Fibroblast of villous mesenchyme (primary cell): ENCODE measurements at regions not wholly inside any gene's neighbourhood (a gene's known extent, or its start where the extent isn't known, plus 50 kb on each side); places are given as distances from the start of the nearest gene placed in this dataset.
"Not testable (repeated sequence)": the region's sequence is repeated elsewhere in the genome, so short reads cannot be mapped to it uniquely, and the experiment has no call there.

ENCODE experiments used
- DNase-seq: peaks from one replicate; pipeline ENCODE4 v3.0.0-alpha.2; 2010; ENCODE audit warnings: low read depth
- H3K4me3 ChIP-seq: 2 replicates; pipeline ENCODE4 v1.5.1; 2011; ENCODE audit warnings: low read depth, mild to moderate bottlenecking, low read length
- TF ChIP-seq, protein P1 (sequence below): IDR thresholded peaks from 2 replicates; pipeline ENCODE4 v1.5.1; 2012; ENCODE audit warnings: low read depth, mild to moderate bottlenecking, low read length; ENCODE audit not compliant: insufficient read depth

DNA sequence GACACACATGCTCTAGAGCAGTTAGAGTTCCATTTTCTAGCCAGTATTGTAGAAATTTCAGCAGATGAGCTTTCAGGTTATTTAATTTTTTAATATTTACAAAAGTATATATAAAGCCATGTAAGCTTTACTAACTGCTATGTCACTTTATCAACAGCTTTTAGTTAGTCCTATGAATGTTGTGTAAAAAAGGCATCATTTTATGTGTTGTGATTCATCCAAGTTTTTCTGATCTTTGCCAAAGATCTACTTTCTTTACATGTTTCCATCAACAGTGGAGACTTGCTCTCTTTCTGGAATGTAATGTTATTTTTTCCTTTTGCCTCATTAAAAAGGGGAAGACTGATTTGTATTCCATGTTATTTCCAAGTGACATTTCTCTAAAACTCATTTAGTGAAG is 125.2 kb upstream of the TFPI start:
- DNase-seq = peak; percentile 49
- H3K4me3 ChIP-seq = no peak overlapping the region
- TF ChIP-seq, protein P1, sequence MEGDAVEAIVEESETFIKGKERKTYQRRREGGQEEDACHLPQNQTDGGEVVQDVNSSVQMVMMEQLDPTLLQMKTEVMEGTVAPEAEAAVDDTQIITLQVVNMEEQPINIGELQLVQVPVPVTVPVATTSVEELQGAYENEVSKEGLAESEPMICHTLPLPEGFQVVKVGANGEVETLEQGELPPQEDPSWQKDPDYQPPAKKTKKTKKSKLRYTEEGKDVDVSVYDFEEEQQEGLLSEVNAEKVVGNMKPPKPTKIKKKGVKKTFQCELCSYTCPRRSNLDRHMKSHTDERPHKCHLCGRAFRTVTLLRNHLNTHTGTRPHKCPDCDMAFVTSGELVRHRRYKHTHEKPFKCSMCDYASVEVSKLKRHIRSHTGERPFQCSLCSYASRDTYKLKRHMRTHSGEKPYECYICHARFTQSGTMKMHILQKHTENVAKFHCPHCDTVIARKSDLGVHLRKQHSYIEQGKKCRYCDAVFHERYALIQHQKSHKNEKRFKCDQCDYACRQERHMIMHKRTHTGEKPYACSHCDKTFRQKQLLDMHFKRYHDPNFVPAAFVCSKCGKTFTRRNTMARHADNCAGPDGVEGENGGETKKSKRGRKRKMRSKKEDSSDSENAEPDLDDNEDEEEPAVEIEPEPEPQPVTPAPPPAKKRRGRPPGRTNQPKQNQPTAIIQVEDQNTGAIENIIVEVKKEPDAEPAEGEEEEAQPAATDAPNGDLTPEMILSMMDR = no peak

DNA sequence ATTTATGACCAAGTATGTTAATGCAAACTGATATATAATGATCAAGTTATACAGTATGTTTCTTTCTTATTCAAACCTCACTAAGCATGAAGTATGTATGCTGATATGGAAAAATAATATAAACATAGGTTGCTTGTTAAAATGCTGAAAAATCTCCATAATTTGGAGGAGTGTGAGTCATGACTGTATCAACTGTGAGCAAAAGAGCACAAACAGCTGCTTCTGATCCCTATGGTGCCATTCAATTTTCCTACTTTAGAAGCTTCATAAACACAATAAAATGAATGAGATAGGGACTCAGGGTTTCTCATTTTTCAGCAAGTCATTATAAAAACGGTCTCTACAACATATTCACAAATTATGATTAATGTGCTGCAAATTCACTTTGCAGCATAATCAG is 129.9 kb upstream of the TFPI start:
- no peak overlapping the region for H3K4me3 ChIP-seq
- TF ChIP-seq, protein P1 = no peak
- peak; percentile 14 for DNase-seq

DNA sequence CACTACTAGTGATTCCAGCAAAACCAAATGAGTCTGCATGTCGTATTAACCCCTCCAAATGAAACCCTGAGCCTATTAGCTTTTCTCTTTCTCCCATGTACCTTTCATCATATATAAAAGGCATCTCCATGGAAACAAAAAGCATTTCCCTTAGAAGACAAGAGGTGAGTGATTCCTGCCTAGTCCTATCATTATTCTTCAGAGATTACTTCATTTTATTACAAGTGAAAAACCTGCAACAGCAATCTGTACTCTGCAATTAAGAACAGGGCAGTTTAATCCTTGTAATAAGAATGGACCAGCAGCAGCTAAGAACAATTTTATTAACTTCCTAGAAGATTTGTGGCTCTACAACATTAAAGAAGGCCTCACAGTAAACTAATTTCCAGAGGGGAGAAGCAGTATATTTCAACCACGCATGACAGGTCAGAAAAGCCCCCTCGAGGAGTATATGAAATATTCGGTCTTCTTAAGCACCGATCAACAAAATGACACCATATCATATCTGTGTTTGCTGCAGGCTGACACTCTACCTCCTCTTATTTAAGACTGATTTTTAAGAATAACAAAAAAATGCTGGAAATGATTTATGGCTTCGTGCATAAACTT is 132.3 kb upstream of the TFPI start:
- TF ChIP-seq, protein P1 = no peak
- DNase-seq = no peak
- no peak overlapping the region for H3K4me3 ChIP-seq

DNA sequence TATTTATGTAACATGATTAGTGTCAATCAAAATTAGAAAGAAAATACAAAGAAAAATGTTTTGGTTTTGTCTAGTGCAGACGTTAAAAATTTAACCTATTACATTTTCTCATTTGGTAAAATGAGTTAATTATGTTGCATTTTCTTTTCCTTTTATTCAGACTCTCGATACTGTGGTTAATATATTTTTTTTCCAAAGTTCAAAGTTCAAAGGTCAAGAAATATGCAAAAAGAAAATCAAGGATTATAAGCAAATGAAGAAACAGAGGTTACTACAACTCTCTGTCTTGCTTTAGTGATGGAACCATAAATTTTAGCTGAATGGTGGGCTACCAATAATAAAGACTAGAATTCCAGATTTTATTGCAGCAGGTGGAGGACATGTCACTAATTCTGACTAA is 133.3 kb upstream of the TFPI start:
- no peak overlapping the region for H3K4me3 ChIP-seq
- TF ChIP-seq, protein P1 = no peak

DNA sequence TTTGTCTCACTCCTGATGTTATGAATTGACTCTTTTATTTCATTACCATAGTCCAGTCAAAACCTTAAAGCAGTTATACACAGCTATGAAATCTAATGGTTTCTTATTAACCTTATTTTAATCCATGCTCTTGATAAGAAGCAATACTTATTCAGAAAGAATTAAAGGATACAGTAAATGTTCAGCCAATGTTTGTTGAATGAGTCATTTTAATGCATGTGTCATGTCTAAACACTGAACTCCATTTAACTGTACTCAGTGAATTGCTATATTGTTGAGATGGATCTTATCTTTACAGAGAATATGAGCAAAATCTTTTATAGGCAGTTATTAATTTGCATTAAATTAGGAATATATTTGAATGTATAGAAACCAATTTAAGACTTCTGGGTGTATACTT is 135.1 kb upstream of the TFPI start:
- TF ChIP-seq, protein P1 = no peak
- DNase-seq = peak; percentile 14

More for the DNA sequence above, 133.3 kb upstream of the TFPI start:
- no peak for DNase-seq

DNA sequence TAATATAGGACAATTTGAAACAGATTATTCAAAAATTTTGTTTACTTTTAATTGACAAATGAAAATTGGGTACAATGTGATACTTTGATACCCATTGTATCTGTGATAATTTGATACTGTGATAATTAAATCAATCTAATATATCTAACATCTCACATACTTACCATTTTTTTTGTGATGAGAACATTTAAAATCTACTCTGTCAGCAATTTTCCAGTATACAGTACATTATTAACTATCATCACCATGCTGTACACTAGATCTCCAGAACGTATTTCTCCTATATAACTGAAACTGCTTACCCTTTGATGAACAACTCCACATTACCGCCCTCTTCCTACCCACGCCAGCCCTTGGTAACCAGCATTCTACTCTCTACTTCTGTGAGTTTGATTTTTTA is 139.7 kb upstream of the TFPI start:
- TF ChIP-seq, protein P1 = no peak
- DNase-seq = no peak
- no peak overlapping the region for H3K4me3 ChIP-seq

More for the DNA sequence above, 135.1 kb upstream of the TFPI start:
- H3K4me3 ChIP-seq = no peak overlapping the region

DNA sequence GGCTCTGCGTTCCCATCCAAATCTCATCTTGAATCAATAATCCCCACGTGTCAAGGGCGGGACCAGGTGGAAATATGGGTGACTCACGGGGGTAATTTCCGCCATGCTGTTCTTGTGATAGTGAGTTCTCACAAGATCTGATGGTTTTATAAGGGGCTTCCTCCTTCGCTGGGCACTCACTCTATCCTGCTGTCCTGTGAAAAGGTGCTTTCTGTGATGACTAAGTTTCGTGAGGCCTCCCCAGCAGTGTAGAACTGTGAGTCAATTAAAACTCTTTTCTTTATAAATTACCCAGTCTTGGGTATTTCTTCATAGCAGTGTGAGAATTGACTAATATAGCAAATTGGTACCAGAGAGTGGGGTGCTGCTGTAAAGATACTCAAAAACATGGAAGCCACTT is 142.4 kb upstream of the TFPI start:
- not testable (repeated sequence) for DNase-seq, H3K4me3 ChIP-seq
